H1 (cell line): ENCODE measurements at regions not wholly inside any gene's neighbourhood (a gene's known extent, or its start where the extent isn't known, plus 50 kb on each side); places are given as distances from the start of the nearest gene placed in this dataset.
"Not testable (repeated sequence)": the region's sequence is repeated elsewhere in the genome, so short reads cannot be mapped to it uniquely, and the experiment has no call there.

Source experiments
- CTCF ChIA-PET: fragments of 300-600 bp; sonication (Branson Sonifier 250); formaldehyde crosslinking; loops from one replicate; lab custom pipeline; 2021; ENCODE audit not compliant: partially characterized antibody; lab: Charles Lee
- POLR2A ChIA-PET: fragments of 300-600 bp; sonication (Branson Sonifier 250); formaldehyde crosslinking; loops from one replicate; lab custom pipeline; 2021; ENCODE audit warnings: inconsistent platforms; ENCODE audit not compliant: partially characterized antibody; lab: Charles Lee
- DNase-seq, 2 experiments: peaks; one replicate each; pipeline versions ENCODE4 v3.0.0 to v3.0.0-alpha.2; 2010 to 2022; ENCODE audit warnings: low spot score in 2 of 2, low read depth in 1 of 2, mixed read lengths in 1 of 2
- FAIRE-seq: peaks from 2 replicates; lab custom pipeline; 2011; peaks lifted over from hg19 to GRCh38; lab: Jason Lieb, UNC
- H2AFZ ChIP-seq: 2 replicates; pipeline ENCODE4 v1.8.1; 2012; ENCODE audit warnings: low read length, inconsistent platforms
- H2AK5ac ChIP-seq: 2 replicates; pipeline ENCODE4 v1.6.1; 2013; ENCODE audit warnings: low read depth, low read length
- H2BK120ac ChIP-seq: replicated peaks from 2 replicates; pipeline ENCODE3; 2013; ENCODE audit warnings: low read depth, low read length, inconsistent platforms
- H2BK12ac ChIP-seq: 2 replicates; pipeline ENCODE4 v1.6.1; 2013; ENCODE audit warnings: low read depth, low read length
- H2BK15ac ChIP-seq: 2 replicates; pipeline ENCODE4 v1.6.1; 2013; ENCODE audit warnings: low read length
- H2BK20ac ChIP-seq: 2 replicates; pipeline ENCODE4 v1.6.1; 2013; ENCODE audit warnings: low read length
- H2BK5ac ChIP-seq: 2 replicates; pipeline ENCODE4 v1.6.1; 2013; ENCODE audit warnings: low read depth, low read length
- H3K14ac ChIP-seq: 2 replicates; pipeline ENCODE4 v1.6.1; 2013; ENCODE audit warnings: inconsistent platforms; ENCODE audit not compliant: insufficient read length
- H3K18ac ChIP-seq: 2 replicates; pipeline ENCODE4 v1.6.1; 2013; ENCODE audit warnings: low read length; ENCODE audit errors: extremely low read depth
- H3K23ac ChIP-seq: 2 replicates; pipeline ENCODE4 v1.6.1; 2013; ENCODE audit warnings: inconsistent platforms; ENCODE audit not compliant: insufficient read length
- H3K23me2 ChIP-seq: 2 replicates; pipeline ENCODE4 v1.6.1; 2013; ENCODE audit warnings: low read depth, low read length
- H3K27ac ChIP-seq: 2 replicates; pipeline ENCODE4 v1.6.1; 2011; ENCODE audit warnings: low read depth, low read length, inconsistent platforms
- H3K27me3 ChIP-seq, 4 experiments: replicated peaks in 1 of 4; 1 replicate in 1 of 4; 2 replicates in 3 of 4; pipeline versions ENCODE4 v1.6.1 to v1.8.1; 2011 to 2013; ENCODE audit warnings: low read length in 3 of 4, mild to moderate bottlenecking in 3 of 4, inconsistent platforms in 2 of 4, mixed read lengths in 2 of 4, moderate library complexity in 1 of 4; ENCODE audit not compliant: control insufficient read depth in 3 of 4, insufficient read depth in 3 of 4; ENCODE audit errors: extremely low read depth in 1 of 4
- H3K36me3 ChIP-seq, 4 experiments: 2 replicates each; pipeline versions ENCODE4 v1.6.1 to v1.8.1; 2011 to 2013; ENCODE audit warnings: mild to moderate bottlenecking in 4 of 4, low read length in 3 of 4, moderate library complexity in 2 of 4, control low read depth in 1 of 4, inconsistent platforms in 1 of 4; ENCODE audit not compliant: insufficient read depth in 4 of 4, control insufficient read depth in 2 of 4
- H3K4ac ChIP-seq: replicated peaks from 2 replicates; pipeline ENCODE3; 2013; ENCODE audit warnings: low read length, low read depth, mixed read lengths, inconsistent platforms; ENCODE audit not compliant: insufficient read length
- H3K4me1 ChIP-seq, 4 experiments: replicated peaks in 1 of 4; 1 replicate in 1 of 4; 2 replicates in 3 of 4; pipeline versions ENCODE4 v1.6.1 to v1.8.1; 2011 to 2013; ENCODE audit warnings: low read length in 3 of 4, inconsistent platforms in 2 of 4, mixed read lengths in 1 of 4; ENCODE audit not compliant: insufficient read depth in 4 of 4, control insufficient read depth in 3 of 4
- H3K4me2 ChIP-seq, 2 experiments: 2 replicates each; pipeline versions ENCODE4 v1.6.1 to v1.8.1; 2011 to 2013; ENCODE audit warnings: low read depth in 2 of 2, low read length in 2 of 2, control low read depth in 1 of 2, inconsistent platforms in 1 of 2, mild to moderate bottlenecking in 1 of 2; ENCODE audit not compliant: insufficient read depth in 1 of 2
- H3K4me3 ChIP-seq, 4 experiments: fragments of 200-600, 300-600 bp in 1 of 4; sonication (generic), shearing (Covaris generic), sonication (Bioruptor Twin) in 1 of 4; 2 replicates each; pipeline versions ENCODE4 v1.5.1 to v1.8.1; 2011 to 2016; ENCODE audit warnings: low read length in 4 of 4, low read depth in 3 of 4, control low read depth in 2 of 4, inconsistent platforms in 2 of 4, mild to moderate bottlenecking in 2 of 4, mixed read lengths in 1 of 4, moderate library complexity in 1 of 4; ENCODE audit not compliant: insufficient read depth in 2 of 4; ENCODE audit errors: extremely low read depth in 1 of 4
- H3K56ac ChIP-seq: replicated peaks from 2 replicates; pipeline ENCODE3; 2013; ENCODE audit warnings: low read depth, mild to moderate bottlenecking, mixed read lengths, low read length, inconsistent platforms; ENCODE audit not compliant: insufficient read length
- H3K79me1 ChIP-seq: 2 replicates; pipeline ENCODE4 v1.6.1; 2013; ENCODE audit warnings: low read depth, low read length, control low read depth
- H3K79me2 ChIP-seq, 2 experiments: 2 replicates each; pipeline versions ENCODE4 v1.6.1 to v1.8.1; 2012 to 2013; ENCODE audit warnings: low read length in 2 of 2, mild to moderate bottlenecking in 2 of 2, inconsistent platforms in 1 of 2; ENCODE audit not compliant: insufficient read depth in 2 of 2, control insufficient read depth in 1 of 2
- H3K9ac ChIP-seq, 4 experiments: replicated peaks in 1 of 4; 1 replicate in 1 of 4; 2 replicates in 3 of 4; pipeline versions ENCODE4 v1.6.1 to v1.8.1; 2011 to 2013; ENCODE audit warnings: low read depth in 3 of 4, low read length in 3 of 4, control low read depth in 2 of 4, mild to moderate bottlenecking in 2 of 4, moderate library complexity in 2 of 4, inconsistent platforms in 1 of 4; ENCODE audit errors: extremely low read depth in 1 of 4
- H3K9me3 ChIP-seq, 2 experiments: 2 replicates each; pipeline versions ENCODE4 v1.6.1 to v1.8.1; 2012 to 2013; ENCODE audit warnings: mild to moderate bottlenecking in 2 of 2, moderate library complexity in 2 of 2, control low read depth in 1 of 2, inconsistent platforms in 1 of 2, low read depth in 1 of 2, low read length in 1 of 2, mixed read lengths in 1 of 2; ENCODE audit not compliant: insufficient read depth in 2 of 2
- H4K20me1 ChIP-seq, 2 experiments: replicated peaks in 1 of 2; 2 replicates each; pipeline versions ENCODE3 to v1.8.1; 2011 to 2013; ENCODE audit warnings: inconsistent platforms in 2 of 2, low read length in 2 of 2, mild to moderate bottlenecking in 1 of 2; ENCODE audit not compliant: insufficient read depth in 2 of 2, control insufficient read depth in 1 of 2
- H4K5ac ChIP-seq: 2 replicates; pipeline ENCODE4 v1.6.1; 2013; ENCODE audit warnings: low read length, low read depth, mixed read lengths, inconsistent platforms; ENCODE audit not compliant: insufficient read length
- H4K8ac ChIP-seq: 2 replicates; pipeline ENCODE4 v1.8.0; 2013; ENCODE audit warnings: mild to moderate bottlenecking, moderate library complexity, low read length, inconsistent platforms; ENCODE audit not compliant: insufficient read depth; ENCODE audit errors: extremely low read depth
- H4K91ac ChIP-seq: replicated peaks from 2 replicates; pipeline ENCODE3; 2013; ENCODE audit warnings: low read length, mixed read lengths, inconsistent platforms; ENCODE audit not compliant: insufficient read length
- TBP ChIP-seq: IDR thresholded peaks from 2 replicates; pipeline ENCODE4 v1.6.1; 2011; ENCODE audit warnings: low read depth, low read length, improper control_type of control experiment
- WGBS, 2 experiments: shearing (Covaris generic) in 1 of 2; methylation state at CpG; one replicate each; pipeline versions ENCODE4 v1.1.6 to v1.1.7; 2013 to 2015; ENCODE audit warnings: low lambda C conversion rate in 2 of 2, mixed read lengths in 2 of 2, inconsistent platforms in 1 of 2, low coverage in 1 of 2, missing lambda C conversion rate in 1 of 2; ENCODE audit not compliant: insufficient replicate concordance in 2 of 2, insufficient coverage in 1 of 2, insufficient read length in 1 of 2; ENCODE audit errors: extremely low coverage in 1 of 2, missing lambda C conversion rate in 1 of 2; 5-methylcytosine and 5-hydroxymethylcytosine counted together

- H2BK5ac ChIP-seq, H2AK5ac ChIP-seq, H4K20me1 ChIP-seq, H3K4me1 ChIP-seq, H2BK15ac ChIP-seq, H3K56ac ChIP-seq, H2BK12ac ChIP-seq, H3K23me2 ChIP-seq, H2BK20ac ChIP-seq, H3K23ac ChIP-seq, POLR2A ChIA-PET, H2BK120ac ChIP-seq, FAIRE-seq, H4K8ac ChIP-seq, H3K14ac ChIP-seq, H3K79me1 ChIP-seq, H3K4ac ChIP-seq, H4K5ac ChIP-seq, H3K4me2 ChIP-seq, H3K18ac ChIP-seq, CTCF ChIA-PET, DNase-seq, H3K9ac ChIP-seq, H2AFZ ChIP-seq, H3K4me3 ChIP-seq, H4K91ac ChIP-seq, H3K79me2 ChIP-seq, H3K36me3 ChIP-seq, H3K27me3 ChIP-seq, H3K27ac ChIP-seq: not testable (repeated sequence)
- H3K9me3 ChIP-seq: peaks cover 0 to 11% of the 10 kb centered on the region in 2 experiments; a peak in 2 of 4 replicates
- TF ChIP-seq TBP: peak; percentile 85
- 79% methylated on average over 1 of the region's 1 CpG; no CpG with 5 or more reads in 1 of the 2 experiments for WGBS, 2 experiments
These were observed 365.9 kb upstream of the NPAP1 start for GRCh38 chr15:24309700-24310099.

- H2BK20ac ChIP-seq, H4K20me1 ChIP-seq, H3K4me1 ChIP-seq, H3K18ac ChIP-seq, H2BK120ac ChIP-seq, H3K79me2 ChIP-seq, H2AK5ac ChIP-seq, H3K23ac ChIP-seq, H3K79me1 ChIP-seq, H2BK5ac ChIP-seq, DNase-seq, H3K14ac ChIP-seq, H3K56ac ChIP-seq, H2BK15ac ChIP-seq, H3K23me2 ChIP-seq, FAIRE-seq, H3K27me3 ChIP-seq, H2AFZ ChIP-seq, H4K5ac ChIP-seq, H4K91ac ChIP-seq, CTCF ChIA-PET, H3K4me2 ChIP-seq, H2BK12ac ChIP-seq, POLR2A ChIA-PET, H3K4ac ChIP-seq, H3K36me3 ChIP-seq, H3K4me3 ChIP-seq, H4K8ac ChIP-seq, H3K27ac ChIP-seq: not testable (repeated sequence)
- 69% methylated on average over 3 of the region's 3 CpGs; no CpG with 5 or more reads in 1 of the 2 experiments for WGBS, 2 experiments
- H3K9me3 ChIP-seq: peaks cover 3 to 15% of the 10 kb centered on the region in 2 experiments; a peak in 2 of 4 replicates
- peak overlapping the region in 1 of 4 experiments; percentile 8; a peak in 1 of 7 replicates for H3K9ac ChIP-seq
These were observed 363.9 kb upstream of the NPAP1 start for GRCh38 chr15:24311692-24312091.
